Stimulated activated CD4-positive, alpha-beta T cell treated with anti-CD3 and anti-CD28 coated beads, Interleukin-15, amount 100 ng/mL, for 48 hours (primary cell): ENCODE measurements at regions not wholly inside any gene's neighbourhood (a gene's known extent, or its start where the extent isn't known, plus 50 kb on each side); places are given as distances from the start of the nearest gene placed in this dataset.

ENCODE experiments used
- DNase-seq, 2 donors: peaks; one replicate each; pipeline ENCODE4 v3.0.0-alpha.2; 2020; ENCODE audit warnings: low read depth in 2 of 2

GRCh38 chr4:187413564-187414358 lies 581.8 kb upstream of the ZFP42 start:
- no peak for DNase-seq

GRCh38 chr4:187414716-187415115 lies 580.9 kb upstream of the ZFP42 start:
- no peak for DNase-seq

GRCh38 chr4:187415231-187415630 lies 580.3 kb upstream of the ZFP42 start:
- DNase-seq, result no peak

- no peak for DNase-seq
Observed at GRCh38 chr4:187416216-187416615, 579.4 kb upstream of the ZFP42 start.

GRCh38 chr4:187417721-187418120 lies 577.9 kb upstream of the ZFP42 start:
- DNase-seq, result no peak

GRCh38 chr4:187422655-187423054 lies 572.9 kb upstream of the ZFP42 start:
- no peak for DNase-seq

- DNase-seq, result no peak
Observed at GRCh38 chr4:187424636-187425035, 570.9 kb upstream of the ZFP42 start.

- no peak for DNase-seq
Observed at GRCh38 chr4:187426511-187426910, 569.1 kb upstream of the ZFP42 start.

- DNase-seq, result no peak
Observed at GRCh38 chr4:187432310-187432709, 563.3 kb upstream of the ZFP42 start.

GRCh38 chr4:187433141-187433540 lies 562.4 kb upstream of the ZFP42 start:
- DNase-seq, result no peak

- DNase-seq, result no peak
Observed at GRCh38 chr4:187436251-187436650, 559.3 kb upstream of the ZFP42 start.

GRCh38 chr4:187444061-187444460 lies 551.5 kb upstream of the ZFP42 start:
- no peak for DNase-seq

GRCh38 chr4:187449702-187450101 lies 545.9 kb upstream of the ZFP42 start:
- DNase-seq, result no peak

GRCh38 chr4:187451776-187452175 lies 543.8 kb upstream of the ZFP42 start:
- DNase-seq, result no peak

- no peak for DNase-seq
Observed at GRCh38 chr4:187460016-187460415, 535.6 kb upstream of the ZFP42 start.

GRCh38 chr4:187464573-187464972 lies 531.0 kb upstream of the ZFP42 start:
- DNase-seq, result no peak

GRCh38 chr4:187467224-187467623 lies 528.3 kb upstream of the ZFP42 start:
- DNase-seq, result no peak

- DNase-seq, result no peak
Observed at GRCh38 chr4:187469627-187470026, 525.9 kb upstream of the ZFP42 start.

GRCh38 chr4:187470061-187470460 lies 525.5 kb upstream of the ZFP42 start:
- no peak for DNase-seq

GRCh38 chr4:187474238-187474637 lies 521.3 kb upstream of the ZFP42 start:
- no peak for DNase-seq

- no peak for DNase-seq
Observed at GRCh38 chr4:187475901-187476300, 519.7 kb upstream of the ZFP42 start.

- no peak for DNase-seq
Observed at GRCh38 chr4:187477224-187477623, 518.3 kb upstream of the ZFP42 start.

- no peak for DNase-seq
Observed at GRCh38 chr4:187478292-187479140, 517.1 kb upstream of the ZFP42 start.
